ENCODE measurements at regions not wholly inside any gene's neighbourhood (a gene's known extent, or its start where the extent isn't known, plus 50 kb on each side); places are given as distances from the start of the nearest gene placed in this dataset.
A peak's percentile ranks its signal among the peaks of the same experiment; 100 is the strongest.

DNA sequence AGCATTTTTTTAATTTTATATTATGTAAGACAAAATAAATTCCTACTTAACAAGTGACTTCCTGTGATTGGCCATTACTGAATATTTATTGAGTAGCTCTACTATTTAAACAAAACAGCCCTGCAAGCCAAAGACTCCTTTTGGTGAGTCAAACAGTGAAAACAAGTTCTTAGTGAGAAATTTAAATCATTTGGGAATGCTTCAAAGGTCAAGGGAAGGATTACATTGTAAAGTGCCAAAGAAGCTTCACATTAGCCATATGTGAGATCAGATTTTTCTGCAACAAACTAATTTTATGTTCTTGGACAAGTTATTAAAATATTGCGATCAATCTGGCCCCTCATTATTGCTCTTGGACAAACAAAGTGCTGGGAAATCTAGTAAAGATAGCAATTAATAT lies 795.4 kb upstream of the MGAT4C start:
- TF ChIP-seq, protein P1, sequence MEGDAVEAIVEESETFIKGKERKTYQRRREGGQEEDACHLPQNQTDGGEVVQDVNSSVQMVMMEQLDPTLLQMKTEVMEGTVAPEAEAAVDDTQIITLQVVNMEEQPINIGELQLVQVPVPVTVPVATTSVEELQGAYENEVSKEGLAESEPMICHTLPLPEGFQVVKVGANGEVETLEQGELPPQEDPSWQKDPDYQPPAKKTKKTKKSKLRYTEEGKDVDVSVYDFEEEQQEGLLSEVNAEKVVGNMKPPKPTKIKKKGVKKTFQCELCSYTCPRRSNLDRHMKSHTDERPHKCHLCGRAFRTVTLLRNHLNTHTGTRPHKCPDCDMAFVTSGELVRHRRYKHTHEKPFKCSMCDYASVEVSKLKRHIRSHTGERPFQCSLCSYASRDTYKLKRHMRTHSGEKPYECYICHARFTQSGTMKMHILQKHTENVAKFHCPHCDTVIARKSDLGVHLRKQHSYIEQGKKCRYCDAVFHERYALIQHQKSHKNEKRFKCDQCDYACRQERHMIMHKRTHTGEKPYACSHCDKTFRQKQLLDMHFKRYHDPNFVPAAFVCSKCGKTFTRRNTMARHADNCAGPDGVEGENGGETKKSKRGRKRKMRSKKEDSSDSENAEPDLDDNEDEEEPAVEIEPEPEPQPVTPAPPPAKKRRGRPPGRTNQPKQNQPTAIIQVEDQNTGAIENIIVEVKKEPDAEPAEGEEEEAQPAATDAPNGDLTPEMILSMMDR (conservative IDR thresholded peaks at IDR 0.05), result no peak
- Histone ChIP-seq H2BK120ac (ENCODE audit: low read depth, low read length, poor library complexity, severe bottlenecking) (no peak overlapping the region), H4K91ac (ENCODE audit: insufficient read length, low read depth, low read length) (no peak overlapping the region), H3K56ac (ENCODE audit: insufficient read length, low read depth, low read length) (no peak overlapping the region), H3K9ac (ENCODE audit: extremely low read depth, insufficient read length, low read length) (no peak overlapping the region), H2AFZ (ENCODE audit: low read length) (no peak overlapping the region), H3T11ph (ENCODE audit: low read length) (no peak overlapping the region), H4K20me1 (ENCODE audit: control insufficient read depth, insufficient read depth, insufficient read length) (no peaks in the 10 kb centered on the region), H2BK12ac (ENCODE audit: insufficient read length, low read depth, low read length) (no peak overlapping the region), H2BK20ac (ENCODE audit: low read depth, low read length, poor library complexity, severe bottlenecking) (no peak overlapping the region), H3K23ac (ENCODE audit: insufficient read length, low read depth, low read length) (no peak overlapping the region), H2BK15ac (ENCODE audit: low read depth, low read length) (no peak overlapping the region), H4K8ac (replicated peaks; ENCODE audit: insufficient read length, low read depth, low read length) (no peak overlapping the region), H3K18ac (ENCODE audit: insufficient read length, low read depth, low read length) (no peak overlapping the region), H3K27me3 (ENCODE audit: insufficient read depth, low read length) (no peaks in the 10 kb centered on the region), H3K4me2 (ENCODE audit: insufficient read depth, insufficient read length, low read length) (no peak overlapping the region), H3K79me1 (ENCODE audit: insufficient read depth, low read depth, low read length, poor library complexity, severe bottlenecking) (no peaks in the 10 kb centered on the region), H3K27ac (ENCODE audit: insufficient read length, low read depth, low read length) (no peak overlapping the region), H3K23me2 (ENCODE audit: insufficient read length, low read depth, low read length, poor library complexity, severe bottlenecking) (no peaks in the 10 kb centered on the region), H4K5ac (ENCODE audit: insufficient read length, low read depth, low read length) (no peak overlapping the region), H2BK5ac (ENCODE audit: insufficient read length, low read length) (no peak overlapping the region), H2AK5ac (ENCODE audit: insufficient read length, low read length) (no peak overlapping the region), H3K4ac (ENCODE audit: low read depth, low read length) (no peak overlapping the region), H3K4me1 (ENCODE audit: insufficient read depth, low read length) (no peaks in the 10 kb centered on the region), H3K79me2 (ENCODE audit: insufficient read depth, low read length) (no peaks in the 10 kb centered on the region), H3K9me3 (ENCODE audit: control insufficient read depth, low read depth, low read length) (no peaks in the 10 kb centered on the region), H3K14ac (ENCODE audit: insufficient read depth, low read length) (no peak overlapping the region)
- DNase-seq, result no peak
- no CpG with 5 or more reads among the region's 1 CpG for WGBS (ENCODE audit: extremely low coverage, insufficient read length, low lambda C conversion rate)
- Mint-ChIP-seq H3K27ac (peak overlapping the region; percentile 35 to 59 (median 53); a peak in 5 of 7 replicates), H3K4me1 (peaks cover 3% of the 10 kb centered on the region in 2 experiments), H3K36me3 (ENCODE audit: insufficient read depth in 1 of 3, low read depth in 3 of 3) (no peaks in the 10 kb centered on the region), H3K4me3 (no peak overlapping the region), H3K27me3 (ENCODE audit: low read depth) (no peaks in the 10 kb centered on the region), H3K9me3 (no peaks in the 10 kb centered on the region)
